Endothelial cell of umbilical vein (primary cell): ENCODE measurements at regions not wholly inside any gene's neighbourhood (a gene's known extent, or its start where the extent isn't known, plus 50 kb on each side); places are given as distances from the start of the nearest gene placed in this dataset.

Experiments used
- CTCF ChIP-seq, 2 donors: IDR thresholded peaks; 1 replicate in 1 of 2; 2 replicates in 1 of 2; pipeline ENCODE4 v1.5.1; 2011; ENCODE audit warnings: low read length in 2 of 2, mild to moderate bottlenecking in 2 of 2, moderate library complexity in 2 of 2, control low read depth in 1 of 2, inconsistent platforms in 1 of 2, low read depth in 1 of 2; ENCODE audit not compliant: insufficient read depth in 1 of 2; ENCODE audit errors: extremely low read depth in 1 of 2
- EZH2 ChIP-seq: IDR thresholded peaks from 2 replicates; pipeline ENCODE4 v1.6.1; 2012; ENCODE audit warnings: borderline replicate concordance, low read depth, mild to moderate bottlenecking, moderate library complexity, low read length, inconsistent platforms; ENCODE audit not compliant: severe bottlenecking
- JUN ChIP-seq: IDR thresholded peaks from 2 replicates; pipeline ENCODE4 v1.6.1; 2011; ENCODE audit warnings: borderline replicate concordance, low read depth; ENCODE audit not compliant: insufficient read length, insufficient read depth
- POLR2A ChIP-seq: IDR thresholded peaks from 2 replicates; pipeline ENCODE4 v1.6.1; 2012; ENCODE audit warnings: low read depth, mild to moderate bottlenecking, control low read depth, low read length

- no peak for TF ChIP-seq CTCF (IDR thresholded peaks at IDR 0.05; ENCODE audit: extremely low read depth in 1 of 2, insufficient read depth in 1 of 2, low read depth in 1 of 2, low read length in 2 of 2)
- TF ChIP-seq EZH2 = no peak
- no peak for TF ChIP-seq JUN
- TF ChIP-seq POLR2A = no peak
Measured at GRCh38 chr11:26011474-26011873, 320.5 kb upstream of the ANO3 start.
